ENCODE measurements at regions not wholly inside any gene's neighbourhood (a gene's known extent, or its start where the extent isn't known, plus 50 kb on each side); places are given as distances from the start of the nearest gene placed in this dataset.

DNA sequence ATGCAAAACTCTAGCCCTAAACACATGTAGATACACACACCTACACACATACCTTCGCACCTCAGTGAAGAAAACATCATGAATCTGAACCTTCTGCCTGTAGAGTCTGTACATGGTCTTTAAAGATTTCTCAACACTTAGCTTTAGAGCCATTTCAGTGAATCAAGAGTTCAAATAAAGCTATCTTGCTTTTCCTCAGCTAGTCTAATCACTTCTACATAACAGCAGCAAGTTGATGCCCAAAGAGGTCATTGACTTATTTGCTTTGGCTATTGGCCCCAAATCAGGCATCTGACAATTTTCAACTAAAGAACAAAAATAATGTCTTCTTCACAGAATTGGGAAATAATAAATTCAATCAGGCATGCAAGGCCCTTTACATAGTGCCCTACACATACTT is 127.9 kb upstream of the SGCD start:
- TF ChIP-seq, protein P1, sequence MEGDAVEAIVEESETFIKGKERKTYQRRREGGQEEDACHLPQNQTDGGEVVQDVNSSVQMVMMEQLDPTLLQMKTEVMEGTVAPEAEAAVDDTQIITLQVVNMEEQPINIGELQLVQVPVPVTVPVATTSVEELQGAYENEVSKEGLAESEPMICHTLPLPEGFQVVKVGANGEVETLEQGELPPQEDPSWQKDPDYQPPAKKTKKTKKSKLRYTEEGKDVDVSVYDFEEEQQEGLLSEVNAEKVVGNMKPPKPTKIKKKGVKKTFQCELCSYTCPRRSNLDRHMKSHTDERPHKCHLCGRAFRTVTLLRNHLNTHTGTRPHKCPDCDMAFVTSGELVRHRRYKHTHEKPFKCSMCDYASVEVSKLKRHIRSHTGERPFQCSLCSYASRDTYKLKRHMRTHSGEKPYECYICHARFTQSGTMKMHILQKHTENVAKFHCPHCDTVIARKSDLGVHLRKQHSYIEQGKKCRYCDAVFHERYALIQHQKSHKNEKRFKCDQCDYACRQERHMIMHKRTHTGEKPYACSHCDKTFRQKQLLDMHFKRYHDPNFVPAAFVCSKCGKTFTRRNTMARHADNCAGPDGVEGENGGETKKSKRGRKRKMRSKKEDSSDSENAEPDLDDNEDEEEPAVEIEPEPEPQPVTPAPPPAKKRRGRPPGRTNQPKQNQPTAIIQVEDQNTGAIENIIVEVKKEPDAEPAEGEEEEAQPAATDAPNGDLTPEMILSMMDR (IDR thresholded peaks at IDR 0.05; ENCODE audit: insufficient read depth, low read length, poor library complexity, severe bottlenecking): no peak
- TF ChIP-seq EZH2phosphoT487 (conservative IDR thresholded peaks at IDR 0.05; ENCODE audit: low read length): no peak
